HepG2 (cell line): ENCODE measurements at regions not wholly inside any gene's neighbourhood (a gene's known extent, or its start where the extent isn't known, plus 50 kb on each side); places are given as distances from the start of the nearest gene placed in this dataset.

Experiments
- ATAC-seq: fragments of 200-7000 bp; cut with Tn5 transposase; 3 replicates; pipeline ENCODE4 v1.9.1; 2020; ENCODE audit warnings: mild to moderate bottlenecking, moderate library complexity
- BruUV-seq: library from RNA; stranded (reverse); fragments of 400-500 nt; replicated peaks from 2 replicates; lab custom pipeline; 2021; lab: Mats Ljungman, UMichigan
- CTCF ChIA-PET: fragments of 300-600 bp; formaldehyde crosslinking; extraction: SDS; loops from one replicate; lab custom pipeline; 2021; ENCODE audit warnings: low total read pairs, inconsistent platforms, low intra/inter-chr PET ratio; lab: Yijun Ruan, JAX
- POLR2A ChIA-PET: fragments of 350-600 bp; sonication (Branson Sonifier 250); formaldehyde crosslinking; loops from one replicate; lab custom pipeline; 2020; ENCODE audit warnings: antibody characterized with exemption, inconsistent platforms; lab: Yijun Ruan, JAX
- DNase-seq: peaks from one replicate; pipeline ENCODE4 v3.0.0-alpha.2; 2015; ENCODE audit warnings: low spot score
- FAIRE-seq: peaks from 3 replicates; lab custom pipeline; 2011; peaks lifted over from hg19 to GRCh38; lab: Jason Lieb, UNC
- H2AFZ ChIP-seq: one replicate; pipeline ENCODE4 v1.6.1; 2011; ENCODE audit warnings: low read length, inconsistent platforms
- H3K27ac ChIP-seq: fragments of 300-600 bp; 3 replicates; pipeline ENCODE4 v1.8.0; 2011; ENCODE audit warnings: mixed run types, mild to moderate bottlenecking, mixed read lengths, low read length, inconsistent platforms; ENCODE audit not compliant: insufficient read depth; ENCODE audit errors: extremely low read length
- H3K27me3 ChIP-seq, 2 experiments: fragments of 200-600 bp in 1 of 2; 2 replicates in 1 of 2; 3 replicates in 1 of 2; pipeline versions ENCODE4 v1.6.0 to v1.8.0; 2011; ENCODE audit warnings: low read length in 2 of 2, mild to moderate bottlenecking in 2 of 2, moderate library complexity in 2 of 2, inconsistent platforms in 1 of 2; ENCODE audit not compliant: insufficient read depth in 2 of 2, control insufficient read depth in 1 of 2
- H3K36me3 ChIP-seq, 2 experiments: fragments of 200-600 bp in 1 of 2; replicated peaks in 1 of 2; 2 replicates in 1 of 2; 3 replicates in 1 of 2; pipeline versions ENCODE4 v1.5.1 to v1.8.0; 2011; ENCODE audit warnings: low read length in 2 of 2, inconsistent platforms in 1 of 2; ENCODE audit not compliant: insufficient read depth in 2 of 2, control insufficient read depth in 1 of 2
- H3K4me1 ChIP-seq: 2 replicates; pipeline ENCODE4 v1.5.1; 2012; ENCODE audit warnings: low read length, inconsistent platforms; ENCODE audit not compliant: insufficient read depth
- H3K4me2 ChIP-seq: 2 replicates; pipeline ENCODE4 v1.6.0; 2011; ENCODE audit warnings: low read depth, low read length, inconsistent platforms
- H3K4me3 ChIP-seq, 3 experiments: fragments of 200-600 bp in 1 of 3; sonication (generic), shearing (Covaris generic) in 1 of 3; replicated peaks in 1 of 3; 2 replicates each; pipeline ENCODE4 v1.5.1; 2011 to 2016; ENCODE audit warnings: low read length in 3 of 3, inconsistent platforms in 2 of 3, low read depth in 2 of 3, mild to moderate bottlenecking in 2 of 3, control low read depth in 1 of 3, mixed read lengths in 1 of 3; ENCODE audit not compliant: insufficient read depth in 1 of 3
- H3K79me2 ChIP-seq: one replicate; pipeline ENCODE4 v1.6.1; 2011; ENCODE audit warnings: low read length, inconsistent platforms; ENCODE audit not compliant: insufficient read depth
- H3K9ac ChIP-seq: 2 replicates; pipeline ENCODE4 v1.6.0; 2011; ENCODE audit warnings: mild to moderate bottlenecking, low read depth, low read length, inconsistent platforms; ENCODE audit not compliant: insufficient read depth
- H3K9me3 ChIP-seq: 2 replicates; pipeline ENCODE4 v1.5.1; 2012; ENCODE audit warnings: mild to moderate bottlenecking, low read length
- H4K20me1 ChIP-seq: 2 replicates; pipeline ENCODE4 v1.6.0; 2011; ENCODE audit warnings: inconsistent platforms, mild to moderate bottlenecking, low read length, moderate library complexity; ENCODE audit not compliant: insufficient read depth
- DR1 ChIP-seq: sonication (generic); formaldehyde crosslinking; IDR thresholded peaks from 2 replicates; pipeline ENCODE4 v1.8.0; 2021; ENCODE audit warnings: mild to moderate bottlenecking, missing genetic modification reagents, inconsistent platforms
- FOSL2 ChIP-seq: sonication (generic); formaldehyde crosslinking; IDR thresholded peaks from 2 replicates; pipeline ENCODE4 v1.4.0; 2020; ENCODE audit warnings: missing genetic modification reagents
- FOXJ3 ChIP-seq: sonication (generic); formaldehyde crosslinking; IDR thresholded peaks from 2 replicates; pipeline ENCODE4 v1.4.0; 2020; ENCODE audit warnings: missing genetic modification reagents, mild to moderate bottlenecking, borderline replicate concordance
- GATAD2A ChIP-seq: IDR thresholded peaks from 2 replicates; pipeline ENCODE4 v1.6.1; 2016
- GTF2F1 ChIP-seq: fragments of 150-350 bp; IDR thresholded peaks from 2 replicates; pipeline ENCODE4 v1.6.1; 2014; ENCODE audit warnings: low read length
- MAFK ChIP-seq, 2 experiments: IDR thresholded peaks in 1 of 2; conservative IDR thresholded peaks in 1 of 2; 2 replicates each; pipeline ENCODE4 v1.6.1; 2011; ENCODE audit warnings: improper control_type of control experiment in 2 of 2, low read length in 2 of 2
- MEIS1 ChIP-seq: sonication (generic); formaldehyde crosslinking; IDR thresholded peaks from 2 replicates; pipeline ENCODE4 v1.9.0; 2021; ENCODE audit warnings: mild to moderate bottlenecking, missing genetic modification reagents, moderate library complexity, borderline replicate concordance
- MTF2 ChIP-seq: sonication (generic); formaldehyde crosslinking; IDR thresholded peaks from 2 replicates; pipeline ENCODE4 v1.5.0; 2020; ENCODE audit warnings: missing genetic modification reagents, borderline replicate concordance
- RAD21 ChIP-seq: fragments of 450-650 bp; formaldehyde crosslinking; IDR thresholded peaks from 2 replicates; pipeline ENCODE4 v1.5.0; 2020; ENCODE audit warnings: mild to moderate bottlenecking
- SMAD1 ChIP-seq: sonication (generic); formaldehyde crosslinking; IDR thresholded peaks from 2 replicates; pipeline ENCODE4 v1.4.0; 2020; ENCODE audit warnings: missing genetic modification reagents, low read depth, mild to moderate bottlenecking, borderline replicate concordance
- TCF7 ChIP-seq: sonication (generic); IDR thresholded peaks from 2 replicates; pipeline ENCODE4 v1.6.1; 2016; ENCODE audit warnings: antibody characterized with exemption, low read depth
- TCF7L2 ChIP-seq: IDR thresholded peaks from 2 replicates; pipeline ENCODE4 v1.6.1; 2011; ENCODE audit warnings: mild to moderate bottlenecking, low read depth, low read length, moderate library complexity
- ZFP36L2 ChIP-seq: sonication (generic); formaldehyde crosslinking; IDR thresholded peaks from 2 replicates; pipeline ENCODE4 v1.4.0; 2020; ENCODE audit warnings: missing genetic modification reagents
- ZNF605 ChIP-seq: sonication (generic); formaldehyde crosslinking; IDR thresholded peaks from 2 replicates; pipeline ENCODE4 v1.8.0; 2022; ENCODE audit warnings: mild to moderate bottlenecking, missing genetic modification reagents
- ZNF782 ChIP-seq: sonication (generic); formaldehyde crosslinking; IDR thresholded peaks from 2 replicates; pipeline ENCODE4 v1.4.0; 2020; ENCODE audit warnings: missing genetic modification reagents, mild to moderate bottlenecking, borderline replicate concordance
- ZNF878 ChIP-seq: sonication (generic); formaldehyde crosslinking; IDR thresholded peaks from 2 replicates; pipeline ENCODE4 v1.8.1; 2023; ENCODE audit warnings: mild to moderate bottlenecking, missing genetic modification reagents, moderate library complexity
- WGBS: methylation state at CpG from one replicate; pipeline ENCODE4 v1.1.6; 2017; ENCODE audit warnings: low lambda C conversion rate; 5-methylcytosine and 5-hydroxymethylcytosine counted together
- in situ Hi-C: cut with HindIII; loops from 2 replicates; pipeline ENCODE4 v1.10.0; 2017; ENCODE audit warnings: low pct_unique_long_range_greater_than_20kb; ENCODE audit not compliant: extremely low pct_ligation_motif_present
- intact Hi-C: fragments of 100-400 bp; cut with micrococcal nuclease; formaldehyde crosslinking; loops from one replicate; pipeline ENCODE4 v1.10.0; 2022; ENCODE audit not compliant: unreplicated experiment
- TF ChIP-seq, protein P1 (sequence below): sonication (generic); formaldehyde crosslinking; IDR thresholded peaks from 2 replicates; pipeline ENCODE4 v1.5.0; 2020; ENCODE audit warnings: mild to moderate bottlenecking, missing genetic modification reagents, moderate library complexity
- TF ChIP-seq, protein P2 (sequence below): IDR thresholded peaks from 2 replicates; pipeline ENCODE4 v1.6.1; 2016; ENCODE audit warnings: low read depth
- TF ChIP-seq, protein P3 (sequence below): sonication (generic); formaldehyde crosslinking; IDR thresholded peaks from 2 replicates; pipeline ENCODE4 v1.4.0; 2020; ENCODE audit warnings: missing genetic modification reagents
- TF ChIP-seq, protein P4 (sequence below): sonication (generic); formaldehyde crosslinking; IDR thresholded peaks from 2 replicates; pipeline ENCODE4 v1.5.0; 2020; ENCODE audit warnings: missing genetic modification reagents, mild to moderate bottlenecking, borderline replicate concordance
- TF ChIP-seq, protein P5 (sequence below): sonication (generic); formaldehyde crosslinking; IDR thresholded peaks from 2 replicates; pipeline ENCODE4 v1.8.1; 2023; ENCODE audit warnings: missing genetic modification reagents, mild to moderate bottlenecking, borderline replicate concordance

DNA sequence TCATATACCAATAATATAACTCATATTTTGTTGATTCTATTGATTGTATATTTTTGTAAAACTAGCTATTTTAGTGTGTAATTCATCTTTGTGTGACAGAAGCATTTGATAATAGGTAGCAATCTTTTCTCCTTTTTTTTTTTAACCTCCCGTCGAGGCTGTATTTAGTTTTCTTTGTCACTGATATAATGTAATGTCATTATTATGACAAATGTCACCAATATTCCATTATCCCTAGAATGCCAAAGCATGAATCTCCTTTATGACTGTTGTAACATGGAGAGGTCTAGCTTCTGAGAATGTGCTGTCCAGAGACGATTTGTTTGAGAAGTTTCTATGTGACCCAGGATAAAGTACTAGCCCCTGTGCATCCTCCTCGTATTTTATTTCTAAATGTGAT is 639.0 kb upstream of the ATXN7L3B start (continued):
- TF ChIP-seq, protein P1, sequence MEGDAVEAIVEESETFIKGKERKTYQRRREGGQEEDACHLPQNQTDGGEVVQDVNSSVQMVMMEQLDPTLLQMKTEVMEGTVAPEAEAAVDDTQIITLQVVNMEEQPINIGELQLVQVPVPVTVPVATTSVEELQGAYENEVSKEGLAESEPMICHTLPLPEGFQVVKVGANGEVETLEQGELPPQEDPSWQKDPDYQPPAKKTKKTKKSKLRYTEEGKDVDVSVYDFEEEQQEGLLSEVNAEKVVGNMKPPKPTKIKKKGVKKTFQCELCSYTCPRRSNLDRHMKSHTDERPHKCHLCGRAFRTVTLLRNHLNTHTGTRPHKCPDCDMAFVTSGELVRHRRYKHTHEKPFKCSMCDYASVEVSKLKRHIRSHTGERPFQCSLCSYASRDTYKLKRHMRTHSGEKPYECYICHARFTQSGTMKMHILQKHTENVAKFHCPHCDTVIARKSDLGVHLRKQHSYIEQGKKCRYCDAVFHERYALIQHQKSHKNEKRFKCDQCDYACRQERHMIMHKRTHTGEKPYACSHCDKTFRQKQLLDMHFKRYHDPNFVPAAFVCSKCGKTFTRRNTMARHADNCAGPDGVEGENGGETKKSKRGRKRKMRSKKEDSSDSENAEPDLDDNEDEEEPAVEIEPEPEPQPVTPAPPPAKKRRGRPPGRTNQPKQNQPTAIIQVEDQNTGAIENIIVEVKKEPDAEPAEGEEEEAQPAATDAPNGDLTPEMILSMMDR (CRISPR knock-in tag): no peak
- no peak for TF ChIP-seq ZNF878 (CRISPR knock-in tag)
- TF ChIP-seq, protein P2, sequence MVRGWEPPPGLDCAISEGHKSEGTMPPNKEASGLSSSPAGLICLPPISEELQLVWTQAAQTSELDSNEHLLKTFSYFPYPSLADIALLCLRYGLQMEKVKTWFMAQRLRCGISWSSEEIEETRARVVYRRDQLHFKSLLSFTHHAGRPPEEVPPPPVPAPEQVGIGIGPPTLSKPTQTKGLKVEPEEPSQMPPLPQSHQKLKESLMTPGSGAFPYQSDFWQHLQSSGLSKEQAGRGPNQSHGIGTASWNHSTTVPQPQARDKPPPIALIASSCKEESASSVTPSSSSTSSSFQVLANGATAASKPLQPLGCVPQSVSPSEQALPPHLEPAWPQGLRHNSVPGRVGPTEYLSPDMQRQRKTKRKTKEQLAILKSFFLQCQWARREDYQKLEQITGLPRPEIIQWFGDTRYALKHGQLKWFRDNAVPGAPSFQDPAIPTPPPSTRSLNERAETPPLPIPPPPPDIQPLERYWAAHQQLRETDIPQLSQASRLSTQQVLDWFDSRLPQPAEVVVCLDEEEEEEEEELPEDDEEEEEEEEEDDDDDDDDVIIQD (CRISPR knock-in tag): no peak
- TF ChIP-seq, protein P3, sequence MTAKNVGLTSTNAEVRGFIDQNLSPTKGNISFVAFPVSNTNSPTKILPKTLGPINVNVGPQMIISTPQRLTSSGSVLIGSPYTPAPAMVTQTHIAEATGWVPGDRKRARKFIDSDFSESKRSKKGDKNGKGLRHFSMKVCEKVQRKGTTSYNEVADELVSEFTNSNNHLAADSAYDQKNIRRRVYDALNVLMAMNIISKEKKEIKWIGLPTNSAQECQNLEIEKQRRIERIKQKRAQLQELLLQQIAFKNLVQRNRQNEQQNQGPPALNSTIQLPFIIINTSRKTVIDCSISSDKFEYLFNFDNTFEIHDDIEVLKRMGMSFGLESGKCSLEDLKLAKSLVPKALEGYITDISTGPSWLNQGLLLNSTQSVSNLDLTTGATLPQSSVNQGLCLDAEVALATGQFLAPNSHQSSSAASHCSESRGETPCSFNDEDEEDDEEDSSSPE (CRISPR knock-in tag): no peak
- TF ChIP-seq, protein P4, sequence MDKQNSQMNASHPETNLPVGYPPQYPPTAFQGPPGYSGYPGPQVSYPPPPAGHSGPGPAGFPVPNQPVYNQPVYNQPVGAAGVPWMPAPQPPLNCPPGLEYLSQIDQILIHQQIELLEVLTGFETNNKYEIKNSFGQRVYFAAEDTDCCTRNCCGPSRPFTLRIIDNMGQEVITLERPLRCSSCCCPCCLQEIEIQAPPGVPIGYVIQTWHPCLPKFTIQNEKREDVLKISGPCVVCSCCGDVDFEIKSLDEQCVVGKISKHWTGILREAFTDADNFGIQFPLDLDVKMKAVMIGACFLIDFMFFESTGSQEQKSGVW (CRISPR knock-in tag): no peak
- no peak for TF ChIP-seq ZNF605
- TF ChIP-seq ZNF782 (CRISPR knock-in tag): no peak

DNA sequence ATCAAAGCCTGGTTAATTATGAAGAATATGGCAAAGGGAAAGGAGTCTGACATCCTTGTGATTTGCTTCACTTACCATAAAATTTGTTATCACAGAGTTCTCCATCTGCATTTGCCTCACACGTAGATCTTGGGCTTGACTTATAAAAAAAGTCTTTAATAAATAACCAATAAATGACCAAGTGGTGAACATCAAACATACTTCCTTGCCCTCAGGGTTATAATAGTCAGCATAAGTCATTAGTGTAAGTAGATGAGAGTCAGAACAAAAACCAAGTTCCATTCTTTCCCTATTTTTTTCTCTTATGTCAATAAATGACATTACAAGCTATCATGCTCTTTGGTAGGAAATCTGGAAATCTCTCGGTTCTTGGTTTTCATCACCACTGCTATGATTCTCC is 635.4 kb upstream of the ATXN7L3B start:
- POLR2A ChIA-PET: no interaction called here
- no peak for TF ChIP-seq FOXJ3 (CRISPR knock-in tag)
- TF ChIP-seq FOSL2 (CRISPR knock-in tag): no peak
- no peak for TF ChIP-seq TCF7
- TF ChIP-seq MTF2: no peak
- TF ChIP-seq RAD21 (CRISPR knock-in tag): no peak
- TF ChIP-seq GTF2F1: no peak
- TF ChIP-seq TCF7L2: no peak
- no peak for TF ChIP-seq GATAD2A (CRISPR knock-in tag)
- TF ChIP-seq SMAD1 (CRISPR knock-in tag): no peak
- no peak for TF ChIP-seq DR1
- TF ChIP-seq MAFK (conservative IDR thresholded peaks at IDR 0.05 in 1 of 2, IDR thresholded peaks at IDR 0.05 in 1 of 2; ENCODE audit: low read length in 2 of 2): no peak
- TF ChIP-seq, protein P5, sequence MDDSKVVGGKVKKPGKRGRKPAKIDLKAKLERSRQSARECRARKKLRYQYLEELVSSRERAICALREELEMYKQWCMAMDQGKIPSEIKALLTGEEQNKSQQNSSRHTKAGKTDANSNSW (CRISPR knock-in tag): no peak
- TF ChIP-seq MEIS1 (CRISPR knock-in tag): no peak
- no peak for TF ChIP-seq ZFP36L2

More for the DNA sequence above, 635.4 kb upstream of the ATXN7L3B start:
- H3K27me3 ChIP-seq: no peaks in the 10 kb centered on the region
- no peak overlapping the region for H3K4me3 ChIP-seq
- H2AFZ ChIP-seq: no peak overlapping the region
- WGBS: 0% methylated on average over 2 of the region's 2 CpGs
- H3K4me1 ChIP-seq: no peaks in the 10 kb centered on the region
- H3K9me3 ChIP-seq: 0 out of 2 replicates have a peak, but pooled peaks cover 4% of the 10 kb centered on the region
- H3K9ac ChIP-seq: no peak overlapping the region
- CTCF ChIA-PET: no interaction called here
- in situ Hi-C loops: no loop called here
- BruUV-seq: no TSS peak
- H3K79me2 ChIP-seq: no peaks in the 10 kb centered on the region
- H3K27ac ChIP-seq: no peak overlapping the region
- intact Hi-C loops: no loop called here
- H3K36me3 ChIP-seq: no peaks in the 10 kb centered on the region
- no peak overlapping the region for H3K4me2 ChIP-seq
- FAIRE-seq (no peak), DNase-seq (no peak), ATAC-seq (no peak)
- H4K20me1 ChIP-seq: no peaks in the 10 kb centered on the region
